Fibroblast of pulmonary artery (primary cell): ENCODE measurements at regions not wholly inside any gene's neighbourhood (a gene's known extent, or its start where the extent isn't known, plus 50 kb on each side); places are given as distances from the start of the nearest gene placed in this dataset.

Experiments used
- DNase-seq: peaks from one replicate; pipeline ENCODE4 v3.0.0-alpha.2; 2010; ENCODE audit warnings: low read depth
- H3K4me3 ChIP-seq: replicated peaks from 2 replicates; pipeline ENCODE4 v1.5.1; 2011; ENCODE audit warnings: low read depth, mild to moderate bottlenecking, control low read depth, low read length, moderate library complexity
- CTCF ChIP-seq: IDR thresholded peaks from 2 replicates; pipeline ENCODE4 v1.5.1; 2011; ENCODE audit warnings: mild to moderate bottlenecking, control low read depth, low read length, inconsistent platforms; ENCODE audit errors: missing control alignments

GRCh38 chr18:56330366-56331110 is 307.9 kb downstream of the TXNL1 start:
- TF ChIP-seq CTCF = no peak
- DNase-seq = no peak
- H3K4me3 ChIP-seq = no peak overlapping the region

GRCh38 chr18:56329536-56329935 is 308.9 kb downstream of the TXNL1 start:
- no peak overlapping the region for H3K4me3 ChIP-seq
- no peak for DNase-seq
- no peak for TF ChIP-seq CTCF

- no peak for TF ChIP-seq CTCF
- H3K4me3 ChIP-seq = no peak overlapping the region
- DNase-seq = peak; percentile 9
These were observed 311.1 kb downstream of the TXNL1 start for GRCh38 chr18:56327191-56327885.

GRCh38 chr18:56326336-56327072 is 311.9 kb downstream of the TXNL1 start:
- H3K4me3 ChIP-seq = no peak overlapping the region
- no peak for TF ChIP-seq CTCF
- no peak for DNase-seq

GRCh38 chr18:56323673-56324072 is 314.7 kb downstream of the TXNL1 start:
- H3K4me3 ChIP-seq = no peak overlapping the region
- TF ChIP-seq CTCF = no peak
- DNase-seq = no peak

- no peak overlapping the region for H3K4me3 ChIP-seq
- TF ChIP-seq CTCF = no peak
These were observed 316.0 kb downstream of the TXNL1 start for GRCh38 chr18:56322406-56322805.

More at GRCh38 chr18:56322406-56322805, 316.0 kb downstream of the TXNL1 start:
- DNase-seq = no peak
